ENCODE measurements at regions not wholly inside any gene's neighbourhood (a gene's known extent, or its start where the extent isn't known, plus 50 kb on each side); places are given as distances from the start of the nearest gene placed in this dataset.
A peak's percentile ranks its signal among the peaks of the same experiment; 100 is the strongest.

GRCh38 chr21:17435565-17436543, 77.0 kb upstream of the CXADR start:
- ChIA-PET CTCF (no interaction called here), POLR2A (no interaction called here)
- Histone ChIP-seq H3K27me3 (ENCODE audit: insufficient read depth, low read length, poor library complexity, severe bottlenecking) (no peaks in the 10 kb centered on the region), H3K36me3 (ENCODE audit: insufficient read depth, low read length) (no peaks in the 10 kb centered on the region), H3K4me3 (ENCODE audit: low read length) (no peak overlapping the region), H3K9me3 (ENCODE audit: low read length) (no peaks in the 10 kb centered on the region), H3K4me1 (ENCODE audit: insufficient read depth, low read length) (no peaks in the 10 kb centered on the region), H3K27ac (ENCODE audit: low read depth, low read length) (no peak overlapping the region)
- Mint-ChIP-seq H3K4me1 (no peaks in the 10 kb centered on the region), H3K27me3 (peaks cover 2 to 12% of the 10 kb centered on the region in 2 donors), H3K9me3 (no peaks in the 10 kb centered on the region), H3K4me3 (no peak overlapping the region), H3K36me3 (no peaks in the 10 kb centered on the region), H3K27ac (no peak overlapping the region)
- no peak for DNase-seq

- DNase-seq, result no peak
- Mint-ChIP-seq H3K4me3 (no peak overlapping the region), H3K4me1 (no peaks in the 10 kb centered on the region), H3K27ac (no peak overlapping the region), H3K9me3 (no peaks in the 10 kb centered on the region), H3K27me3 (peaks cover 2 to 12% of the 10 kb centered on the region in 2 donors), H3K36me3 (no peaks in the 10 kb centered on the region)
- Histone ChIP-seq H3K9me3 (ENCODE audit: low read length) (no peaks in the 10 kb centered on the region), H3K36me3 (ENCODE audit: insufficient read depth, low read length) (no peaks in the 10 kb centered on the region), H3K4me1 (ENCODE audit: insufficient read depth, low read length) (no peaks in the 10 kb centered on the region), H3K4me3 (ENCODE audit: low read length) (no peak overlapping the region), H3K27ac (ENCODE audit: low read depth, low read length) (no peak overlapping the region), H3K27me3 (ENCODE audit: insufficient read depth, low read length, poor library complexity, severe bottlenecking) (no peaks in the 10 kb centered on the region)
- POLR2A ChIA-PET, result no interaction called here
- CTCF ChIA-PET, result no interaction called here
These were observed 76.2 kb upstream of the CXADR start for GRCh38 chr21:17436626-17437111.

- no peaks in the 10 kb centered on the region for H3K4me1 Mint-ChIP-seq
- Histone ChIP-seq H3K27me3 (ENCODE audit: insufficient read depth, low read length, poor library complexity, severe bottlenecking) (no peaks in the 10 kb centered on the region), H3K27ac (ENCODE audit: low read depth, low read length) (no peak overlapping the region), H3K4me3 (ENCODE audit: low read length) (no peak overlapping the region), H3K36me3 (ENCODE audit: insufficient read depth, low read length) (no peaks in the 10 kb centered on the region), H3K4me1 (ENCODE audit: insufficient read depth, low read length) (no peaks in the 10 kb centered on the region), H3K9me3 (ENCODE audit: low read length) (no peaks in the 10 kb centered on the region)
- no peaks in the 10 kb centered on the region for H3K36me3 Mint-ChIP-seq
- no peaks in the 10 kb centered on the region for H3K9me3 Mint-ChIP-seq
- no peak overlapping the region for H3K27ac Mint-ChIP-seq
- POLR2A ChIA-PET, result no interaction called here
- CTCF ChIA-PET, result no interaction called here
- no peak overlapping the region for H3K4me3 Mint-ChIP-seq
- H3K27me3 Mint-ChIP-seq, result peaks cover 2 to 12% of the 10 kb centered on the region in 2 donors
- DNase-seq, result no peak
These were observed 74.2 kb upstream of the CXADR start for GRCh38 chr21:17438635-17439034.

GRCh38 chr21:17440969-17441368, 71.9 kb upstream of the CXADR start:
- POLR2A ChIA-PET, result no interaction called here
- Mint-ChIP-seq H3K4me3 (no peak overlapping the region), H3K4me1 (no peaks in the 10 kb centered on the region), H3K27ac (no peak overlapping the region), H3K27me3 (peaks cover 2 to 12% of the 10 kb centered on the region in 2 donors), H3K36me3 (no peaks in the 10 kb centered on the region), H3K9me3 (no peaks in the 10 kb centered on the region)
- CTCF ChIA-PET, result no interaction called here
- H3K4me1 ChIP-seq (ENCODE audit: insufficient read depth, low read length), result no peaks in the 10 kb centered on the region
- no peaks in the 10 kb centered on the region for H3K27me3 ChIP-seq (ENCODE audit: insufficient read depth, low read length, poor library complexity, severe bottlenecking)
- H3K9me3 ChIP-seq (ENCODE audit: low read length), result no peaks in the 10 kb centered on the region
- H3K27ac ChIP-seq (ENCODE audit: low read depth, low read length), result no peak overlapping the region
- no peak for DNase-seq
- no peak overlapping the region for H3K4me3 ChIP-seq (ENCODE audit: low read length)
- no peaks in the 10 kb centered on the region for H3K36me3 ChIP-seq (ENCODE audit: insufficient read depth, low read length)

GRCh38 chr21:17441370-17441769, 71.5 kb upstream of the CXADR start:
- H3K27ac Mint-ChIP-seq, result no peak overlapping the region
- Histone ChIP-seq H3K27me3 (ENCODE audit: insufficient read depth, low read length, poor library complexity, severe bottlenecking) (no peaks in the 10 kb centered on the region), H3K4me3 (ENCODE audit: low read length) (no peak overlapping the region), H3K36me3 (ENCODE audit: insufficient read depth, low read length) (no peaks in the 10 kb centered on the region), H3K9me3 (ENCODE audit: low read length) (no peaks in the 10 kb centered on the region), H3K4me1 (ENCODE audit: insufficient read depth, low read length) (no peaks in the 10 kb centered on the region), H3K27ac (ENCODE audit: low read depth, low read length) (no peak overlapping the region)
- H3K4me3 Mint-ChIP-seq, result no peak overlapping the region
- peaks cover 2 to 12% of the 10 kb centered on the region in 2 donors for H3K27me3 Mint-ChIP-seq
- DNase-seq, result no peak
- H3K9me3 Mint-ChIP-seq, result no peaks in the 10 kb centered on the region
- H3K36me3 Mint-ChIP-seq, result no peaks in the 10 kb centered on the region
- ChIA-PET CTCF (no interaction called here), POLR2A (no interaction called here)
- H3K4me1 Mint-ChIP-seq, result no peaks in the 10 kb centered on the region

GRCh38 chr21:17442165-17442564, 70.7 kb upstream of the CXADR start:
- Mint-ChIP-seq H3K4me3 (no peak overlapping the region), H3K36me3 (no peaks in the 10 kb centered on the region), H3K9me3 (no peaks in the 10 kb centered on the region), H3K27ac (no peak overlapping the region), H3K4me1 (no peaks in the 10 kb centered on the region), H3K27me3 (peaks cover 2 to 12% of the 10 kb centered on the region in 2 donors)
- Histone ChIP-seq H3K27me3 (ENCODE audit: insufficient read depth, low read length, poor library complexity, severe bottlenecking) (no peaks in the 10 kb centered on the region), H3K9me3 (ENCODE audit: low read length) (no peaks in the 10 kb centered on the region), H3K36me3 (ENCODE audit: insufficient read depth, low read length) (no peaks in the 10 kb centered on the region), H3K4me1 (ENCODE audit: insufficient read depth, low read length) (no peaks in the 10 kb centered on the region), H3K27ac (ENCODE audit: low read depth, low read length) (no peak overlapping the region), H3K4me3 (ENCODE audit: low read length) (no peak overlapping the region)
- CTCF ChIA-PET, result no interaction called here
- DNase-seq, result no peak
- POLR2A ChIA-PET, result no interaction called here

- Mint-ChIP-seq H3K9me3 (no peaks in the 10 kb centered on the region), H3K27me3 (peaks cover 2 to 3% of the 10 kb centered on the region in 2 donors), H3K27ac (no peak overlapping the region), H3K4me1 (no peaks in the 10 kb centered on the region), H3K36me3 (no peaks in the 10 kb centered on the region), H3K4me3 (no peak overlapping the region)
- ChIA-PET POLR2A (no interaction called here), CTCF (no interaction called here)
- Histone ChIP-seq H3K27me3 (ENCODE audit: insufficient read depth, low read length, poor library complexity, severe bottlenecking) (no peaks in the 10 kb centered on the region), H3K27ac (ENCODE audit: low read depth, low read length) (no peak overlapping the region), H3K4me3 (ENCODE audit: low read length) (no peak overlapping the region), H3K4me1 (ENCODE audit: insufficient read depth, low read length) (no peaks in the 10 kb centered on the region), H3K9me3 (ENCODE audit: low read length) (no peaks in the 10 kb centered on the region), H3K36me3 (ENCODE audit: insufficient read depth, low read length) (no peaks in the 10 kb centered on the region)
- no peak for DNase-seq
These were observed 68.0 kb upstream of the CXADR start for GRCh38 chr21:17444828-17445227.

- H3K27me3 Mint-ChIP-seq, result peaks cover 2 to 7% of the 10 kb centered on the region in 2 donors
- Histone ChIP-seq H3K4me1 (ENCODE audit: insufficient read depth, low read length) (no peaks in the 10 kb centered on the region), H3K27me3 (ENCODE audit: insufficient read depth, low read length, poor library complexity, severe bottlenecking) (no peaks in the 10 kb centered on the region), H3K9me3 (ENCODE audit: low read length) (no peaks in the 10 kb centered on the region), H3K27ac (ENCODE audit: low read depth, low read length) (no peak overlapping the region), H3K4me3 (ENCODE audit: low read length) (no peak overlapping the region), H3K36me3 (ENCODE audit: insufficient read depth, low read length) (no peaks in the 10 kb centered on the region)
- no peaks in the 10 kb centered on the region for H3K4me1 Mint-ChIP-seq
- no peaks in the 10 kb centered on the region for H3K9me3 Mint-ChIP-seq
- DNase-seq, result no peak
- ChIA-PET POLR2A (no interaction called here), CTCF (no interaction called here)
- H3K4me3 Mint-ChIP-seq, result no peak overlapping the region
- H3K27ac Mint-ChIP-seq, result peak overlapping the region in 1 of 8 donors; percentile 8
- no peaks in the 10 kb centered on the region for H3K36me3 Mint-ChIP-seq
These were observed 66.1 kb upstream of the CXADR start for GRCh38 chr21:17446737-17447136.

All from CD8-positive, alpha-beta memory T cell (primary cell).